ENCODE measurements at regions not wholly inside any gene's neighbourhood (a gene's known extent, or its start where the extent isn't known, plus 50 kb on each side); places are given as distances from the start of the nearest gene placed in this dataset.

DNA sequence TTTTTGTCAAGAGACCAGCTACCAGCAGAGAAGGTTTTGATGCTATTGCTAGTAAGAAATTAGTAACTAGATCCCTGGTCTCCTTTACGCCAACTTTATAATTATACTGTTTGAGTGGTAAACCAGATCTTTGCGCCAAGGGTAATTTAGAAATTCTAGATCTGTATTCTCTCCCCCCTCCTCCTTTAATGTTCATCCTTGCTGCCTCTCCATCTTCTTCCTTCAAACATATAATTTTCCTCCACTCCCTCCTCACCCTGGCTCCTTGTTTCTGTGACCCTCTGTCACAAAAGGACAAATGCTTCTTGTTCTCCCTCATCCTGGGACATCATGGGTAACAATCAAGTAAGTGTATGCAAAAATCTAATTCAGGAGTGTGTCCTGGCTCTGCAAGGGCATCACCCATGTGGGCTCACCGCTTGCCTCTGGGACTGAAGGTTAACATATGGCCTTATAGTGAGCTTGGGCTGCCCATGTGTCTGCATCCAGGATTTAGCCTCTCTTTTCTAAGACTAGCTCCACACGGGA, 121.2 kb downstream of the BAMBI start:
- Mint-ChIP-seq H3K4me1 (no peaks in the 10 kb centered on the region), H3K9me3 (no peaks in the 10 kb centered on the region), H3K36me3 (no peaks in the 10 kb centered on the region), H3K27ac (no peak overlapping the region), H3K4me3 (no peak overlapping the region)
- ATAC-seq: no peak
- DNase-seq (ENCODE audit: low spot score in 2 of 2): no peak

DNA sequence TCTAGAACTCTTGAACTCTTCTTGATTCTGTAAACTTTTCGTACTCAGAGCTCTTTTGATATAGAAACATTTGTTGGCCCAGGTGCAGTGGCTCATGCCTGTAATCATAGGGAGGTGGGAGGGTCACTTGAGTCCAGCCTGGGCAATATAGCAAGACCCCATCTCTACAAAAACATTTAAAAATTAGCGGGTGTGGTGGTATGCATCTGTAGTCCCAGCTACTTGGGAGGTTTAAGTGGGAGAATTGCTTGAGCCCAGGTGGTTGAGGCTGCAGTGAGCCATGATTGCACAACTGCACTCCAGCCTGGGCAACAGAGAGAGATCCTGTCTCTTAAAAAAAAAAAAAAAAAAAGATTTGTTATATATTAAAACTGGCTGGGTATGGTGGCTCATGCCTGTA, 121.6 kb downstream of the BAMBI start:
- H3K4me1 Mint-ChIP-seq: no peaks in the 10 kb centered on the region
- no peak overlapping the region for H3K4me3 Mint-ChIP-seq
- no peak for DNase-seq (ENCODE audit: low spot score in 2 of 2)
- ATAC-seq: no peak
- no peaks in the 10 kb centered on the region for H3K9me3 Mint-ChIP-seq
- no peaks in the 10 kb centered on the region for H3K36me3 Mint-ChIP-seq
- no peak overlapping the region for H3K27ac Mint-ChIP-seq

DNA sequence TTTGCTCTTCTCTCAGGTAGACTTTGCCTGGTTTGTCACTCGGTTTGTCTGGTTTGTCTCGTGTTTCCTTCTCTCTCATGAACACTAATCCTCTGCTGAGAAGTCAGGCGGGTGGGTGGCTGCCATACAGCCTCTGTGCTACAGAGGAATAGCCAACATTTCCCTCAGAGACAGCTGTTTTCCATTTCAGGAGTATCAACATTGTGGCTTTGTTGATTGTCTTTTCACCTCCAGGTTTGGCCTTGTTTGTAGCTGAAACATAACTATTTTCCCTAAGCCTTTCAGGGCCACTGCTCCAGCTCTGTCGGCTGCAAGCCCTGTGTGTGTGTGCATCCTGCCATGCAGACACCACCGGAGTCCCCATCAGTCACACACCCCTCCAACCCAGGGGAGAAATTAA, 122.8 kb downstream of the BAMBI start:
- ATAC-seq: no peak
- no peaks in the 10 kb centered on the region for H3K4me1 Mint-ChIP-seq
- H3K27ac Mint-ChIP-seq: no peak overlapping the region
- no peaks in the 10 kb centered on the region for H3K36me3 Mint-ChIP-seq
- DNase-seq (ENCODE audit: low spot score in 2 of 2): no peak
- no peak overlapping the region for H3K4me3 Mint-ChIP-seq
- H3K9me3 Mint-ChIP-seq: no peaks in the 10 kb centered on the region

DNA sequence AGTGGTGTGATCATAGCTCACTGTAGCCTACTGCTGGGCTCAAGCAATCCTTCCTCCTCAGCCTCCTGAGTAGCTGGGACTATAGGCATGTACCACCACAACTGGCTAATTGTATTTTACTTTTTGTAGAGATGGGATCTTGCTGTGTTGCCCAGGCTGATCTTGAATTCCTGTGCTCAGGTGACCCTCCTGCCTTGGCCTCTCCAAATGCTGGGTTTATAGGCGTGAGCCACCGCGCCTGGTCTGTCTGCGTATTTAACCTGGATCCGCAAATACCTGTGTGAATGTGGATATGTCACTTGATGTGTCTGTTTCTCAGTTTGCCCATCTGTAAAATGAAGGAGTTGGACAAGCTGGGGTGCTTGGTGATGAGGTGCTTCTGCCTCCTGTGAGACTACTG, 123.9 kb downstream of the BAMBI start:
- Mint-ChIP-seq H3K4me3 (no peak overlapping the region), H3K27ac (no peak overlapping the region), H3K4me1 (no peaks in the 10 kb centered on the region), H3K9me3 (no peaks in the 10 kb centered on the region), H3K36me3 (no peaks in the 10 kb centered on the region)
- DNase-seq (ENCODE audit: low spot score in 2 of 2) (no peak), ATAC-seq (no peak)

DNA sequence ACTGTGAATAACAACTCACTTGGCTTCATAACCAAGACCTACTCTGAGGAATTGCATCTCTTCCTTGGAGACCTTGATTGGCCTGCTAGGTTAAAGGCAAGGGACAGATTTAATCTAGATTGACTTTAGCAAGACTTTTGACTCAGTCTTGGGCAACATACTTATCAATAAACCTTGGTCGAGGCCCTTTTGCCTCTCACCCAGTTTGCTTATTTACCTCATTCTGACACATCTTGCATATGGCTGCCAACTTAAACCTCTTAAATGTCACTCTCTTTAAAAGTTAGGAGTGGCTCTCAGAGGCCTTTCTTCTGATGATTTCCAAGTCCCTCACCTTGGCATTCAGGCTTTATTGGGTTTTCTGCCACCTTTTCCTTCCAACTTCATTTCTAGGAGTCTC, 124.5 kb downstream of the BAMBI start:
- H3K27ac Mint-ChIP-seq: no peak overlapping the region
- ATAC-seq: no peak

DNA sequence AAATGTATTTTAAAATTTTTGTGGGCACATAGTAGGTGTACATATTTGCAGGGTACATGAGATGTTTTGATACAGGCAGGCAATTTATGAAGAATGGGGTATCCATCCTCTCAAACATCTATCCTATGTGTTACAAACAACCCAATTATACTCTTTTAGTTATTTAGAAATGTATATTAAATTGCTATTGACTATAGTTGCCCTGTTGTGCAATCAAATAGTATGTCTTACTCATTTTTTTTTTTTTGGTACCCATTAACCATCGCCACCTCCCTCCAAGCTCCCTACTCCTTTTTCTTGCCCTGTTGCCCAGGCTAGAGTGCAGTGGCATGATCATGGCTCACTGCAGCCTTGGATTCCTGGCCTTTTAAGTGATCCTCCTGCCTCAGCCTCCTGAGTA, 128.1 kb downstream of the BAMBI start:
- Mint-ChIP-seq H3K27ac (no peak overlapping the region), H3K36me3 (no peaks in the 10 kb centered on the region), H3K4me3 (no peak overlapping the region), H3K9me3 (no peaks in the 10 kb centered on the region), H3K4me1 (no peaks in the 10 kb centered on the region)
- DNase-seq (ENCODE audit: low spot score in 2 of 2) (no peak), ATAC-seq (no peak)

More for the DNA sequence above, 124.5 kb downstream of the BAMBI start:
- Mint-ChIP-seq H3K36me3 (no peaks in the 10 kb centered on the region), H3K4me1 (no peaks in the 10 kb centered on the region), H3K9me3 (no peaks in the 10 kb centered on the region), H3K4me3 (no peak overlapping the region)
- no peak for DNase-seq (ENCODE audit: low spot score in 2 of 2)

DNA sequence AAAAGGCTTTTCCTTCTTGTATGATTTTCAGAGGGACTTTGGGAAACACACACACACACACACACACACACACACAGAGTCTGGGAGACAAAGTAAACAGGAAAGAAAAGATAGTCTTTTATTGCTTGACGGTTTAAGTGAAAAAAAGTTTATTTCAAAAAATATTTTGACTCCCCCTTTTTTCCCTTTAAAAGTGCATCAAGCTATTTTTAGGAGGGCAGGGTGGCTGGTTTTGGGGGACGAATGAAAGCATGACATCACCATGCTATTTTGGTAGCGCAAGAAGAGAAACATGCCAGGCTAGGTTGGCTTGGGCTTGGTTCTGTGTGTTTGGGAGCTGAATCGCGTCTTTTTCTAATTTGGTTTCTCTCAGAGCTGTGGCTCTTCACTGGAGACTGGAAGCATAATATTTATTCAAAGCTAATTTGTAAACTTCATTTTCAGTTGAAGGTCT, 129.2 kb downstream of the BAMBI start:
- H3K27ac Mint-ChIP-seq: no peak overlapping the region
- no peak overlapping the region for H3K4me3 Mint-ChIP-seq
- H3K9me3 Mint-ChIP-seq: no peaks in the 10 kb centered on the region
- H3K4me1 Mint-ChIP-seq: no peaks in the 10 kb centered on the region
- ATAC-seq (no peak), DNase-seq (ENCODE audit: low spot score in 2 of 2) (no peak)
- H3K36me3 Mint-ChIP-seq: no peaks in the 10 kb centered on the region

DNA sequence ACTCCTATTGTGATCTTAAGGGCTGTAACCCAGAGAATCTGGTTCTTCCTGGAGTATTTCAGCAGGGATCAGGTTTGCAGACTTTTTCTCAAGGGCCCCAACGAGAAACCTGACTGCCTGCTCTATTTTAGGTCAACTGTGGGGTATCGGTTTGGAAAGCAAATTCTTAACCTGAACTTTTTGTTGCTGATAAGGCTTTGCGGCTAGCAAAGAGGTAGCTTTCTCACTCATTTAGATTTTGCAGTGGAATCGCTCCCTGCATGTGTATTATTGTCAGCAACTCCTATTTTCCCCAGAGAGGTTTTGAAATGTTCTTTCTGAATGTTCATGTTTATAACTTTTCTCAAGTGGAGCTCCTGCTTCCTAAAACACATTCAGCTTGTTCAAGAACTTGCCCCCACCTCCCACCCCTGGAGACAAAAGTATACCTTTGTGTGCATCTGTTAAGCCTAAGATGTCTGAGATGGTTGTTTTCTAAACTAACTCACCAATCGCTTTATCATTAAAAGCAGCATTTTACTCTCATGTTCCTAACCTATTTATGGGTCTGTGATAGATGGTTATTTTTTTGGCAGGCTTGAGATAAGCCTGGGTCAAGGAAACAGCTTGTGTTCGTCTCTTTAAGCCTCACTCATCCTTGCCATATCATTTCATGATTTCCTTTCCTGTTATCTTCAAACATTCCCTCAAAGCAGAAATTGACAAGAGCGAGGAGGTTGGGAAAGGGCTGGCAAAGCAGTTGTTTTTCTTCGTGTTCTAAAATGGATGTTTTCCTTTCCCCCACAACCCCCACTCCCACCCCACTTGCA, 129.8 kb downstream of the BAMBI start:
- no peak for DNase-seq (ENCODE audit: low spot score in 2 of 2)
- Mint-ChIP-seq H3K36me3 (no peaks in the 10 kb centered on the region), H3K27ac (no peak overlapping the region), H3K4me1 (no peaks in the 10 kb centered on the region), H3K4me3 (no peak overlapping the region), H3K9me3 (no peaks in the 10 kb centered on the region)
- no peak for ATAC-seq

DNA sequence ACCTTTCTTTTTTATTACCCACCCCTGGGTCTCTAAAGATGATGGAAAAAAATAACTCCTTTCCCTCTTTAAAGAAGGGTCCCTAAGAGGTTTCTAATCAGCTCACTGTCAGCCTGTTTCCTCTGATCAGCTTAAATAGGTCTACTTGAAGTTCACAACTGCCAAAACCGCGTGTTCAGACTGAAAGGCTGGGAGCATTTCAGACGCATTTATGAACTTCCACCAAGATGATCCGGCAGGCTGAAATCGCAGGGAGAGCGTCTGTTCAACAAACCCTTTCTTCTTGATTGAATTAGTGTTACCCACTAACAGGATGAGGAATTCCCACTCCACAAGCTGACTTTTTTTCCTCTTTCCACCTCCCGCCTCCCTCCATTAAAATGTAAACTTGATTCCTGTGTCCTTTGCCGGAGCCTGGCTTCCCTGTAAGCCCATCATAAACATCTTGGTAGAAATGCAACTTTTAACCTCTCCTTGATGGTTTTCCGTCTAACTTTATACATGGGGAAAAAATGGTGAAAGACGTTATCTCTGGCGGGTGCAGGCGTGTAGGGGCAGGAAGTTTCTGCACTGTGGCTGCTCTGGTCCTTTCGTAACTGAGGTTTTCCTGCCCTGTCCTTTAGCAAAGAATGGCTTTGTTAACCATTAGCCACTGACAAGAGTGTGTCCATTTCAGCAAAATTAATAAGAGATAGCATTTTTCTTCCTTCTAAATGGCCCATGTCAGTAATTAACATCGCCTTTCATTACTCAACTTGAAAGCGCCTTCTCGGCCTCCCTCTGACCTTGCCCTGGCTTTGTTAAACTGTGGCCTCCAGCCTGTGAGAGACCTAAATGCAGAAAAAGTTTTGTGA, 130.7 kb downstream of the BAMBI start:
- Mint-ChIP-seq H3K4me1 (no peaks in the 10 kb centered on the region), H3K27ac (no peak overlapping the region), H3K36me3 (no peaks in the 10 kb centered on the region), H3K4me3 (no peak overlapping the region), H3K9me3 (no peaks in the 10 kb centered on the region)
- DNase-seq (ENCODE audit: low spot score in 2 of 2): no peak
- no peak for ATAC-seq

DNA sequence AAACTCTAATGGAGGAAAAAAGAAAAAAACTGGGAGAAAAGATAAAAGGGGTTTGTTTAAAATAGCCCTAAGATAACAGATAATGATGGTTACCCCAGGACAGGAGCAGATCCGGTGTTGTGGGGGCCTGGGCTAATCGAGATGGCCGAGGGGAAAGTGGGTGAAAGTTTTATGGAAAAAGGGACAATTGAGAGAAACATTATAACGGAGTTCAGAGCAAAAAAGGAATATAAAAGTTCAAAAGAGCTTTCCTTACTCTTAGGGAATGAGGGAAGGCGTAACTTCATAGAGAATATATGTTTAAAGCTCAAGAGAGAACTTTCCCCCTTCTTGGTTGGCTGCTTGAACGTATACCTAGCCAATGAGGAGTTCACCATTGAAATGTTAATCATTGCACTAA, 131.4 kb downstream of the BAMBI start:
- Mint-ChIP-seq H3K9me3 (no peaks in the 10 kb centered on the region), H3K27ac (no peak overlapping the region), H3K4me1 (no peaks in the 10 kb centered on the region), H3K4me3 (no peak overlapping the region), H3K36me3 (no peaks in the 10 kb centered on the region)
- ATAC-seq (no peak), DNase-seq (ENCODE audit: low spot score in 2 of 2) (no peak)

DNA sequence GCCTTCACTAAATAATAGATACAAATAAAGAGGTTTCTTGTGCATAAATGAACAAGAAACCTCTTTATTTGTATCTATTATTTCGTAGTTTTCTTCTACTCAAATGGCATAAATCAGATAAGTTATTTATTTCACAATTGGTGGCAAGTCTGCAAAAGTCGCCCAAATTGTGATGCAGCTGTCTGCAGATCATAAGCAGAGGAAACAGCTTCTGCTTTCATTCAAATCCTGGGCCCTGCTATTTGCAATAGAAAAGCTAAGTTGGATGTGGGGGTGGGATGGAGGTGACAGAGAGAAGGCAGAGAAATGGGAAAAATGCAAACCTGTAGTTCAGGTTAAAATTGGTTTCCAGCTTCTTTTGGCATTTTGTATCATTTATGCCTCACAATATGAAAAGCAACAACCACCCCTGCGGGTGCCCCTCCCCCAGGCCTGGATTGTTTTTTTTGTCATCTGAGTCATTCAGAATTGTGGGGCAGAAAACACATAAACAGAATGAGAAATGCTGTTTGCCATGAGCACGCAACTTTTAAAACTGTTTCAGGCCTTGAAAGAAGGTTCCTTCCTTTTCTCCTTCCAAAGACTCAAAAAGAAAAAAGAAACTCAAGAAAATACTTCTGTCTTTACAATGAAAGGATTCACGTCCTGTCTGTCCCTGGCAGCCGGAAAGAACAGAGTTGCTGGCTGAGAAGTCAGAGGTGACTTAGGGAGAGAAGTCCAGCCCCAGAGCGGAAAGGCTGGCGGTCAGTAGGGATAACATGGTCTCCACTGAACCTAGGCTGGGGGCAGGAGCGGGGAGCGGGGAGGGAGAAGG, 132.9 kb downstream of the BAMBI start:
- no peak overlapping the region for H3K27ac Mint-ChIP-seq
- H3K4me3 Mint-ChIP-seq: no peak overlapping the region
- no peak for ATAC-seq
- H3K9me3 Mint-ChIP-seq: no peaks in the 10 kb centered on the region
- H3K4me1 Mint-ChIP-seq: no peaks in the 10 kb centered on the region
- H3K36me3 Mint-ChIP-seq: no peaks in the 10 kb centered on the region
- no peak for DNase-seq (ENCODE audit: low spot score in 2 of 2)

DNA sequence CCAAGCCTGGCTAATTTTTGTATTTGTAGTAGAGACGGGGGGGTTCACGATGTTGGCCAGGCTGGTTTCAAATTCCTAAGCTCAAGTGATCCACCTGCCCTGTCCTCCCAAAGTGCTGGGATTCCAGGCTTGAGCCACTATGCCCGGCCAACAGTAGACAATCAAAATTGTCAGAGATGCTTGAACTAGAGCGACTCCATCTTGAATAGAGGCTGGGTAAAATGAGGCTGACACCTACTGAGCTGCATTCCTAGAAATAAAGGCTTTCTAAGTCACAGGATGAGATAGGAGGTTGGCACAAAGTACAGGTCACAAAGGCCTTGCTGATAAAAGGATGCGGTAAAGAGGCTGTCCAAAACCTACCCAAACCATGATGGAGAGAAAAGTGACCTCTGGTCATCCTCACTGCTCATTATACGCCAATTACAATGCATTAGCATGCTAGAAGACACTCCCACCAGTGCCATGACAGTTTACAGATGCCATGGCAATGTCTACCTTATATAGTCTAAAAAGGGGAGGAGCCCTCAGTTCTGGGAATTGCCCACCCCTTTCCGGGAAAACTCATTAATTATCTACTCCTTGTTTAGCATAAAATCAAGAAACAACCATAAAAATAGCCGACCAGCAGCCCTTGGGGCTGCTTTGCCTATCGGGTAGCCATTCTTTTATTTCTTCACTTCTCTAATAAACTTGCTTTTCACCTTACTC, 134.5 kb downstream of the BAMBI start:
- H3K9me3 Mint-ChIP-seq: no peaks in the 10 kb centered on the region
- no peak overlapping the region for H3K27ac Mint-ChIP-seq
- H3K4me1 Mint-ChIP-seq: no peaks in the 10 kb centered on the region
- H3K36me3 Mint-ChIP-seq: no peaks in the 10 kb centered on the region
- no peak for DNase-seq (ENCODE audit: low spot score in 2 of 2)
- no peak overlapping the region for H3K4me3 Mint-ChIP-seq
- no peak for ATAC-seq

DNA sequence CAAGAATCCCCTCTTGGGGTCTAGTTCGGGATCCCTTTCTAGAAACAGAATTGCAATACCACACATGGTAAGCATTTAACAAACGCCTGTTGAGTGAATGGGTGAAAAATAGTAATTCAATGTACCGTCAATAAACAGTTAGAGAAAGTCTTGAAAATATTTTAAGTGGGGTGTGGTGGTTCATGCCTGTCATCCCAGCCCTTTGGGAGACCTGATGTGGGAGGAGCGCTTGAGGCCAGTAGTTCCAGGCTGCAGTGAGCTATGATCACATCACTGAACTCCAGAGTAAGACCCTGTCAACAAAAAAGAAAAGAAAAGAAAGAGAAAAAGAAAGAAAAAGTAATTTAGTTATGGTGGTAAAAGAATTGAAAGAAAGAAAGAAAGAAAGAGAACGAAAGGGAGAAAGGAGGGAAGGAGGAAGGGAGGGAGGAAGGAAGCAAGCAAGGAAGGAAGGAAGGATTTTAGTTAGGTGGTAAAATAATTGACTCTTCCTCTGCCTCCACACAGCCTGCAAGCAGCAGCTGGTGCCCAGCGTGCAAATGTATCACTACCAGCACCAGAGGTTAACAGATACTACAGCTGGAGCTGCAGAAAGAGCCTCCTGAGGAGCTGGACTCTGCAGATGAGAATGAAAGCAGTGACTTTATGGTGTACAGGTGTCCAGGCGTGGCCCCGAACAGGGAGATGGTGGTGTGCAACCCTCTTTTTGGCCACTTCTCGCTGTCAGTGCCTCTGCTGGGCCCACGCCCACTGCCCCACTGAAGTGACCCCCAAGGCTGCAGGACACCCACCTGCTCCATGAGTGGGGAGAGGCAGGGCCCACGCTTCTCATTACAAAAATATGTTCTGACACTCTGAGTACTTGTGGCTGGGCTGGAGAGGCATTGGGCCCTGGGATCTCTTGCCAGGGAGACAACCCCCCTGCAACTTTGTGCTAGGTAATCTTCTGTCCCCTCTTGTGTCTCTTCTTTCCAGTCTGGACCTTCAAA, 135.4 kb downstream of the BAMBI start:
- Mint-ChIP-seq H3K9me3 (no peaks in the 10 kb centered on the region), H3K27ac (no peak overlapping the region), H3K36me3 (no peaks in the 10 kb centered on the region), H3K4me1 (no peaks in the 10 kb centered on the region), H3K4me3 (no peak overlapping the region)
- no peak for DNase-seq (ENCODE audit: low spot score in 2 of 2)
- no peak for ATAC-seq

DNA sequence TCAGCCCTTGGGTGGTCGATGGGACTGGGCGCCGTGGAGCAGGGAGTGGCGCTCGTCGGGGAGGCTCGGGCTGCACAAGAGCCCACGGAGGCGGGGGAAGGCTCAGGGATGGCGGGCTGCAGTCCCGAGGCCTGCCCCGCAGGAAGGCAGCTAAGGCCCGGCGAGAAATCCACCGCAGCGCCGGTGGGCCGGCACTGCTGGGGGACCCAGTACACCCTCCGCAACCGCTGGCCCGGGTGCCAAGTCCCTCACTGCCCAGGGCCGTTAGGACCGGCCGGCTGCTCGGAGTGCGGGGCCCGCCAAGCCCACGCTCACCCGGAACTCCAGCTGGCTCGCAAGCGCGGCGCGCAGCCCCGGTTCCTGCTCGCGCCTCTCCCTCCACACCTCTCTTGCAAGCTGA, 138.4 kb downstream of the BAMBI start:
- ATAC-seq: no peak
- Mint-ChIP-seq H3K4me1 (no peaks in the 10 kb centered on the region), H3K36me3 (no peaks in the 10 kb centered on the region), H3K27ac (no peak overlapping the region), H3K4me3 (no peak overlapping the region), H3K9me3 (no peaks in the 10 kb centered on the region)
- DNase-seq (ENCODE audit: low spot score in 2 of 2): no peak

Measured in stimulated activated effector memory CD8-positive, alpha-beta T cell treated with anti-CD3 and anti-CD28 coated beads, Interleukin-12 subunit alpha, Interleukin-12 subunit beta, amount 100 ng/mL, for 72 hours (primary cell).